Erythroblast (primary cell): ENCODE measurements at regions not wholly inside any gene's neighbourhood (a gene's known extent, or its start where the extent isn't known, plus 50 kb on each side); places are given as distances from the start of the nearest gene placed in this dataset.

Source experiments
- GATA1 ChIP-seq: IDR thresholded peaks from 2 replicates; pipeline ENCODE4 v1.6.1; 2011; ENCODE audit warnings: low read depth, mild to moderate bottlenecking, control low read depth, low read length, moderate library complexity
- POLR2A ChIP-seq: IDR thresholded peaks from 2 replicates; pipeline ENCODE4 v1.6.1; 2011; ENCODE audit warnings: mild to moderate bottlenecking, low read length

GRCh38 chr18:54750350-54750749, 77.9 kb upstream of the RAB27B start:
- no peak for TF ChIP-seq POLR2A
- TF ChIP-seq GATA1, result no peak
